Peyer's patch (tissue), 4 donors: ENCODE measurements at regions not wholly inside any gene's neighbourhood (a gene's known extent, or its start where the extent isn't known, plus 50 kb on each side); places are given as distances from the start of the nearest gene placed in this dataset.

Source experiments
- POLR2A ChIP-seq, 2 donors: fragments of 450-650 bp; IDR thresholded peaks; one replicate each; pipeline ENCODE4 v1.5.1; 2017; ENCODE audit warnings: antibody characterized with exemption in 2 of 2, mild to moderate bottlenecking in 2 of 2, moderate library complexity in 2 of 2
- TF ChIP-seq, protein P1 (sequence below), 6 experiments: fragments of 450-650 bp in 4 of 6; fragments of 200-600 bp in 2 of 6; sonication (generic) in 1 of 6; IDR thresholded peaks; one replicate each; pipeline ENCODE4 v1.5.1; 2017 to 2019; ENCODE audit warnings: antibody characterized with exemption in 6 of 6, mild to moderate bottlenecking in 3 of 6, moderate library complexity in 1 of 6

DNA sequence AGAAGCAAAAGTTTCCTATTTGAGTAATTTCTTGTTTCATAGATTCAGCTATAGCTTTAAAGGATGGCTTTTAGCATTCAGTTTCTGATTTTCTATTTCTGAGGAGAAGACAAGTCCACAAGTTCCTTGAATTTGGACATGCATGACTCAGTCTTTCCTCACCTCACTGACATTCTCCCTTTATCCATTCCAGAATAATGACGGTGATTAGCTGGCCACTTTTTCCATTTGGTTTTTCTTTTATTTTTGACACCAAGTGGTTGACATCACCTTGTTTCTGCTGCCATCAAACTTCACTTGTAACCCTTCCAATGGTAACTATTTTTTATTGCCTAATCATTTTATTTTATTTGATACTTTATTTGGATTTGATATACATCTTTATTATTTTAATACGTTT lies 404.4 kb upstream of the KCNMB2 start:
- no peak for TF ChIP-seq POLR2A (IDR thresholded peaks at IDR 0.05)
- TF ChIP-seq, protein P1, sequence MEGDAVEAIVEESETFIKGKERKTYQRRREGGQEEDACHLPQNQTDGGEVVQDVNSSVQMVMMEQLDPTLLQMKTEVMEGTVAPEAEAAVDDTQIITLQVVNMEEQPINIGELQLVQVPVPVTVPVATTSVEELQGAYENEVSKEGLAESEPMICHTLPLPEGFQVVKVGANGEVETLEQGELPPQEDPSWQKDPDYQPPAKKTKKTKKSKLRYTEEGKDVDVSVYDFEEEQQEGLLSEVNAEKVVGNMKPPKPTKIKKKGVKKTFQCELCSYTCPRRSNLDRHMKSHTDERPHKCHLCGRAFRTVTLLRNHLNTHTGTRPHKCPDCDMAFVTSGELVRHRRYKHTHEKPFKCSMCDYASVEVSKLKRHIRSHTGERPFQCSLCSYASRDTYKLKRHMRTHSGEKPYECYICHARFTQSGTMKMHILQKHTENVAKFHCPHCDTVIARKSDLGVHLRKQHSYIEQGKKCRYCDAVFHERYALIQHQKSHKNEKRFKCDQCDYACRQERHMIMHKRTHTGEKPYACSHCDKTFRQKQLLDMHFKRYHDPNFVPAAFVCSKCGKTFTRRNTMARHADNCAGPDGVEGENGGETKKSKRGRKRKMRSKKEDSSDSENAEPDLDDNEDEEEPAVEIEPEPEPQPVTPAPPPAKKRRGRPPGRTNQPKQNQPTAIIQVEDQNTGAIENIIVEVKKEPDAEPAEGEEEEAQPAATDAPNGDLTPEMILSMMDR (IDR thresholded peaks at IDR 0.05), result no peak
